CD1c-positive myeloid dendritic cell (primary cell): ENCODE measurements at regions not wholly inside any gene's neighbourhood (a gene's known extent, or its start where the extent isn't known, plus 50 kb on each side); places are given as distances from the start of the nearest gene placed in this dataset.

ENCODE experiments used
- DNase-seq: peaks from one replicate; pipeline ENCODE4 v3.0.0-alpha.2; 2016; ENCODE audit errors: extremely low spot score

DNA sequence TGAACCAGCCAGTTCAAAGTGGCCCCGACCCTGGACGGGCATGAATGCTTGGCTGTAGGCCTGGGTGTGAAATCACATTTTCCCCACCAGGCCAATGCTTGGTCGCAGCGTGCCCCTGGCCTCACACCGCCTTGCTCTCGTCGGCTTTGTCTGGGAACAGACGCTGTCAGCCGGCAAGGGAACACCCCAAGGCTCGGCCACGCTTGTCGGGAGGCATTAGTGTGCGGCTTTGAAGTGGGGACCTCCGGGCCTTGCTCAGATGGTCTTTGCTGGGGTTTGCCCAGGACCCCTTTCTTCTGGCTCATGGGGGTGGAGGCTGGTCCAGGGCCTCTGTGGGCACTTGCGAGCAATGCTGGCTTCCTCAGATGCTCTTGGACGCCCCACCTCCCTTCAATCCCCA is 79.1 kb downstream of the INHBB start:
- no peak for DNase-seq

DNA sequence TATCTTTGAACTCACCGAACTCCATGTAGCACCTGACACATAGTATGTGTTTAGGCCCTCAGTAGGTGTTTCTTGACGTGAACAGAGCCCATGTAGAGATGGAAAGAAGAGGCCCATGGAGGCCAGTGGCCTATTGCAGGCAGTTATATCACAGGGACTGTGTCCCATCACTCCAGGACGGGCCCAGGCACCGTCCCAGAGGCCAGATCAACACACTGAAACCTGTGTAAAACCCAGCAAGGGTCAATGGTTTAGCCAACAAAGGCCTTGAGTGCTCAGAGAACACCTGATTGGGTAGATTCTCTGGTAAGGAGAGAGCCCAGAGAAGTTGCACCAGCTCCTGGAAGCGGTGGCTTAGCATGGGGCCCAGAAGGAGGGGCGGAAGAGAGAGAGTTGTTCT is 82.8 kb downstream of the INHBB start:
- no peak for DNase-seq

GRCh38 chr2:120429586-120430500 is 83.9 kb downstream of the INHBB start:
- no peak for DNase-seq

GRCh38 chr2:120430501-120430830 is 84.5 kb downstream of the INHBB start:
- no peak for DNase-seq

- no peak for DNase-seq
These were observed 85.0 kb downstream of the INHBB start for GRCh38 chr2:120430957-120431356.

- DNase-seq: no peak
These were observed 85.7 kb downstream of the INHBB start for GRCh38 chr2:120431386-120432292.

DNA sequence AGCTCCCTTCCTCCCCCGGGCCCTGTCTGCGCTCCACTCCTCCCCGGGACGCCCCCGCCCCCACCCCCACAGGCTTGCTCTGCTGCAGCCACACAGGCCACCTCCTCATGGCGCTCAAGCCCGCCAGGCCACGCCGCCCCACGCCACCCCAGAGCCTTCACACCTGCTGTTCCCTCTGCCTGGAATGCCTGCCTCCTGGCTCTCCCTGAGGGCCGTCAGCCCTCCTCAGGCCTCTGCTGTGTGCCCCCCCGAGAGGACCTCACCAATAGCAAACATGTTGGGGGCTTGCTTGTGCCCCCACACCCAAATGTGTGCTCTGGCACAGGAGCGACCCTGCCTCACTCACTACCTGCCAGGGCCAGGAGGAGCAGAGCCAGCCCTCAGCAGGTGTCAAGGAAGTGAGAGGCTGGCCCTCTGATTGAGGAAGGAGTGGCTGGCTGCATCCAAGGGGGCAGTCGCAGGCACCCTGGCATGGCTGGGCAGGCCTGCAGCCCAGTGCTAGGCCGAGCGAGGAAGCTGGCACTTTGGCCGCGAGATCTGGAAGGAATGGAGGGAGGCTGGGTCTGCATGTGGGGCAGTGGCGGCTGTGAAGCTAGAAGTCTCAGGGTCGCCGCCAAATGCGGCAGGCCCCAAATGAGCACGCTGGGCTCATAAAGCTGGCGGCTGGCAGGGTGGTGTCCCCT is 86.5 kb downstream of the INHBB start:
- DNase-seq: no peak

- no peak for DNase-seq
These were observed 87.3 kb downstream of the INHBB start for GRCh38 chr2:120432976-120433815.

GRCh38 chr2:120433816-120434290 is 87.9 kb downstream of the INHBB start:
- no peak for DNase-seq

DNA sequence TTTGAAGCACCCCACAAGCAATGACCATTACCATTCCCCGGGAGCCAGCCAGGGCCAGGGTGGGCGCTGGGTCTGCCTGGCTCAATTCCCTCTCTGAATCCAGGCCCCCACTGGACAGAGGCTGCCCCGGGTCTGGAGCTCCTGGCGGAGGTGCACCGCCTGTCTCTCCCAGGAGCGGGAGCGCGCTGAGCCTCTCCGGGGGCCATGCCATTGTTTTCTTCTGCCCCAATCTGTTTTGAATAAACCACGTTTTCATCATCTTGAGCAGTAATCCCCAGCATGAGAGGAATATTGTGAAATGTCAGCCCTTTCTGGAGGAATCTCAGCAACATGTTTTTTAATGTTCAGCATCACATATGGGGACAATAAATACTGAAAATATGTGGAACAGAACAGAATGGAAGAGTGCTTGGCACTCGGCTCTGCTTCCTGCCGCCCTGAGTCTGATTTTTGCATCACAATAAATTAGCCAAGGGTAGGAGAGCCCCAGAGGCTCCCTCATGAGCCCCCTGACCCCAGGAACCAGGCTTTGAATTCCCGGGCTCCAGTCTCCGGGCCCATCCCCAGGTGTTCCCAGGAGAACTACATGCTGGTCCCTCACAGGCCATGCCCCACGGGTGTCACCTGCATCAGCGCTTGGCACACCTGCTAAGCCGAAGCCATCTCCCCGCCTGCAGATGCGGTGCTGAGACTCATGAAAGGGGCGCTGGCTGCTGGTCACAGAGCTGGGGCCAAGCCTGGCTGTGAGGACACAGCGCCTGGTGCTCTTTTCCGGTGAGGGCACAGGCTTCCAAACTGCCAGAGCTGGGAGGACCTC is 88.8 kb downstream of the INHBB start:
- no peak for DNase-seq

- DNase-seq: no peak
These were observed 89.9 kb downstream of the INHBB start for GRCh38 chr2:120435671-120436459.

DNA sequence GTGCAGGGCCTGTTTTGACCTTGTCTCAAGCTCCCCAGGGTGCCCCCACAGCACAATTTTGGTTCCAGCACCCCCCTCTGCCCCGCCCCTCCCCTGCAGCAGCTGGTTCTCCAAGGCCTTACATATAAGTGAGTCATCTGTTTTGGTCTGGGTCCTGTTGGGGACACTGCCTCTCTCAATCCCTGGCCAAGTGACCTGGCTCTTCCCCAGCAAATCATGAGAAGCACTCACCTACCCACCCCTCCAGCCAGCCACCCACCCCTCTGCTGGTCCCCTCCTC is 90.5 kb downstream of the INHBB start:
- DNase-seq: no peak

GRCh38 chr2:120436885-120437603 is 91.1 kb downstream of the INHBB start:
- DNase-seq: peak; percentile 18

GRCh38 chr2:120437604-120438000 is 91.7 kb downstream of the INHBB start:
- no peak for DNase-seq

DNA sequence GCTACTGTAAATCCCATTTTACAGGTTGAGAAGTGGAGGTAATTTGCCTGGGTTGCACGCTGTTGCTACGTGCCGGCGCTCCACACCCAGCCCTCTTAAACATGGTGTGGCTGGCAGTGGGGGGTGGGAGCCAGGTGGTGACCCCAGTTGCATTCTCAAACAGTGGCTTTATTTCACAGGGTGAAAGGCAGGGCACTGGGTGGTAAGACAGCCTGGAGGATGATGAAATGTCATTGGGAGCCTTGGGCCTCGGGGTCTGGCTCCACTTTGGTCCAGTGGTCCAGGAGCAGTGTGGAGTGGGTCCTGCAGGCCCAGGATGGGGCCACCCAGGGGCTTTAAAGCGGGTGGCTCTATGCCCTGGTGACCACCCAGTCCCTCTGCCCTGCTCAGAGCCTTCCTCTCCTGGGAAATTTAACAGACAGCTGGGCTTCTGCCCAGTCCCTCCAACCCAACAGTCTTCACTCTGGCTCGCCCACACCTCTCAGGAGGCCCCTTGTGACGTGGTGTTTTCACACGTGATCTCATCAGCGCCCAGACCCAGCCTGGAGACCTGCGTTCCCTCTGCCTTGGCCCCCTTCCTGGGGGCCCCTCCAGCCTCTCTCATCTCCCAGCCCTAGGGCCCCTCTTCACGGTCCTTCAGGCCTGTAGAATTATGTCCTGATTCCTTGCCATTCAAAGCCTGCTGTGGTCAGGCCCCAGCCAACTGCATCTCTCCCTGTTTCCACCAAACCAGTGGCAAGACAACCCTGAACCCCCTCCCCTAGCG is 92.5 kb downstream of the INHBB start:
- DNase-seq: no peak

GRCh38 chr2:120439067-120439368 is 93.1 kb downstream of the INHBB start:
- DNase-seq: no peak

DNA sequence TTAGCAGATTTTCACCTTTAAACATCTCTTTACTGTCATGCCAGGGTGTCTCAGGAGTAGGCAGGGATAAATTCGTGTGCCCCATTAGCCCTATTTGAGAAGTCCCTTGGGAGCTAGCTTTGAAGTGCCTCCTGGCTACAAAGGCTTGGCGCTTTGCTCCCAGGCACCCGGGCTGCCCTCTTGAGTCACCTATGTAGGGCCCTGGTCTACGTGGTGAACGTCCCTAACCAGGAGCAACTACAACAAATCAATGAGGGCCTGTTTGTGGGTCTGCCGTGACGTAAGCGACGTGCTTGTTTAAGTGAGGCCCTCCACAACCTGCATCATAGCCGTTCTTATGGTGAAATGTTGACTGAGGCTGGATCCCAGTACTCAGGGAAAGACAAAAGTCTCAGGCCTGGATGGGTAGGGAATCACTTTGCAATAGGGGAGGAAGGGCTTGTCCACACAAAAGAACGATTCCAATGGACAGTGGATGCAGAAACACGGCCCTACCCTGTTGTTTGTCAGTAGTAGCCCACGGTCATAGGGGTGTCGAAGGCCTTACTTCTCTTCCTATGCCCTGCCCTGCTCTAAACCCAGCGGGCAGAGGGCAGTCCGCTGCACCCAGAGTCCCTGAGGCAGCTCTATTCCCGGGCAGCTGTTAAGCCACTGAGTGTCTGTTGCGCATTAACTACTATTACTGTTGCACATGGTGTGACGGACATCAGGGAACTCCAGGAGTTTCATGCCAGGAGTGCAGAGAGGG is 93.9 kb downstream of the INHBB start:
- DNase-seq: no peak
